Erythroblast (primary cell): ENCODE measurements at regions not wholly inside any gene's neighbourhood (a gene's known extent, or its start where the extent isn't known, plus 50 kb on each side); places are given as distances from the start of the nearest gene placed in this dataset.

Experiments used
- GATA1 ChIP-seq: IDR thresholded peaks from 2 replicates; pipeline ENCODE4 v1.6.1; 2011; ENCODE audit warnings: low read depth, mild to moderate bottlenecking, control low read depth, low read length, moderate library complexity
- POLR2A ChIP-seq: IDR thresholded peaks from 2 replicates; pipeline ENCODE4 v1.6.1; 2011; ENCODE audit warnings: mild to moderate bottlenecking, low read length

DNA sequence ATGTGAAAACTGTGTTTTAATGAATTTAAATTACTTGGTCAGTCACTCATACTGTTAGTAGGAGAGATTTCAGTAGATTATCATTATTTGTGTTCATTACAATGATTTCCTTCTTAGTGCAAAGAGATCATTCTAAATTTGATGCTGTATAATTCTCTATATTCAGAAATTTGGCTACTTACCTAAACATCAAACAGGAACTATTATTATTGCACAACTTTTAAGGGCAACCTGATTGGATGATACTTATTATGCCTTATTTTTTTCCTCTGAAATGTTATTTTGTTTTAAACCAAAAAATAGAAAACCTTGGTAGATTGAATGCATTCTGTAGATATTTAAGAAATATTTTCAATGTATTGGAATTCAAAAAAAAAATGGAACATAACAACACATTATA lies 436.4 kb upstream of the PCDH15 start:
- TF ChIP-seq POLR2A = no peak
- TF ChIP-seq GATA1 = no peak
